A549 (cell line): ENCODE measurements at regions not wholly inside any gene's neighbourhood (a gene's known extent, or its start where the extent isn't known, plus 50 kb on each side); places are given as distances from the start of the nearest gene placed in this dataset.

Source experiments
- ATAC-seq, 2 experiments: fragments of 200-7000 bp in 1 of 2; fragments of >200 bp in 1 of 2; cut with Nextera tagmentation in 1 of 2; cut with Tn5 transposase in 1 of 2; 3 replicates each; pipeline versions ENCODE4 v1.8.0 to v1.9.1; 2018 to 2020; ENCODE audit warnings: mild to moderate bottlenecking in 1 of 2, moderate library complexity in 1 of 2
- CTCF ChIA-PET: fragments of 300-600 bp; sonication (Branson Sonifier 250); formaldehyde crosslinking; extraction: SDS; loops from one replicate; lab custom pipeline; 2021; ENCODE audit warnings: antibody characterized with exemption, inconsistent platforms; lab: Yijun Ruan, JAX
- POLR2A ChIA-PET: fragments of 350-600 bp; formaldehyde crosslinking; extraction: SDS; loops from one replicate; lab custom pipeline; 2021; ENCODE audit warnings: antibody characterized with exemption, inconsistent platforms; lab: Yijun Ruan, JAX
- DNase-seq, 2 experiments: peaks; one replicate each; pipeline versions ENCODE4 v3.0.0 to v3.0.0-alpha.2; 2011 to 2016; ENCODE audit warnings: low read depth in 1 of 2, low spot score in 1 of 2
- FAIRE-seq: peaks from 2 replicates; lab custom pipeline; 2011; peaks lifted over from hg19 to GRCh38; lab: Jason Lieb, UNC
- H3K27ac ChIP-seq, 2 experiments: fragments of >200 bp; sonication (Bioruptor Twin); formaldehyde crosslinking; 3 replicates each; pipeline ENCODE4 v1.5.1; 2016 to 2017
- H3K4me1 ChIP-seq: fragments of >200 bp; sonication (Bioruptor Twin); formaldehyde crosslinking; 3 replicates; pipeline ENCODE4 v1.6.1; 2016
- H3K4me2 ChIP-seq: fragments of >200 bp; sonication (Bioruptor Twin); formaldehyde crosslinking; 3 replicates; pipeline ENCODE4 v1.6.1; 2016
- H3K4me3 ChIP-seq: fragments of >200 bp; sonication (Bioruptor Twin); formaldehyde crosslinking; 3 replicates; pipeline ENCODE4 v1.5.1; 2016
- H3K9me3 ChIP-seq: fragments of >200 bp; sonication (Bioruptor Twin); formaldehyde crosslinking; 3 replicates; pipeline ENCODE4 v1.6.1; 2016
- CEBPB ChIP-seq, 2 experiments: fragments of >200 bp in 1 of 2; sonication (Bioruptor Twin) in 1 of 2; formaldehyde crosslinking in 1 of 2; IDR thresholded peaks; 2 replicates each; pipeline ENCODE4 v1.6.1; 2012 to 2016
- CHD2 ChIP-seq: fragments of 150-350 bp; IDR thresholded peaks from 2 replicates; pipeline ENCODE4 v1.6.1; 2014; ENCODE audit warnings: low read length; ENCODE audit not compliant: partially characterized antibody
- FOSL2 ChIP-seq, 2 experiments: fragments of 450-650 bp in 1 of 2; fragments of >200 bp in 1 of 2; sonication (Bioruptor Twin) in 1 of 2; formaldehyde crosslinking; IDR thresholded peaks; 2 replicates each; pipeline versions ENCODE4 v1.5.0 to v1.6.1; 2016 to 2020; ENCODE audit warnings: mild to moderate bottlenecking in 1 of 2, moderate library complexity in 1 of 2
- FOXS1 ChIP-seq: fragments of 250-450 bp; sonication (Bioruptor Pico); IDR thresholded peaks from 2 replicates; pipeline ENCODE4 v1.5.0; 2020; ENCODE audit warnings: mild to moderate bottlenecking, moderate library complexity
- HEYL ChIP-seq: fragments of 250-450 bp; sonication (Bioruptor Pico); IDR thresholded peaks from 2 replicates; pipeline ENCODE4 v1.8.0; 2021; ENCODE audit warnings: mild to moderate bottlenecking, moderate library complexity
- HOXB13 ChIP-seq: fragments of 250-450 bp; sonication (Bioruptor Pico); IDR thresholded peaks from 2 replicates; pipeline ENCODE4 v1.5.0; 2020; ENCODE audit warnings: low read depth, mild to moderate bottlenecking, moderate library complexity
- JUN ChIP-seq, 2 experiments: fragments of >200 bp; sonication (Bioruptor Twin); formaldehyde crosslinking; IDR thresholded peaks; 2 replicates in 1 of 2; 3 replicates in 1 of 2; pipeline ENCODE4 v1.6.1; 2016 to 2017
- MAZ ChIP-seq: fragments of 150-350 bp; IDR thresholded peaks from 2 replicates; pipeline ENCODE4 v1.6.1; 2014; ENCODE audit warnings: antibody characterized with exemption, low read depth, low read length, borderline replicate concordance
- NFE2L2 ChIP-seq: fragments of 150-350 bp; conservative IDR thresholded peaks from 2 replicates; pipeline ENCODE4 v1.6.1; 2014; ENCODE audit warnings: low read length
- PHF8 ChIP-seq: fragments of 200-600 bp; sonication (generic); IDR thresholded peaks from 2 replicates; pipeline ENCODE4 v1.6.1; 2016; ENCODE audit warnings: low read depth, mild to moderate bottlenecking, antibody characterized with exemption, moderate library complexity, borderline replicate concordance
- RAD21 ChIP-seq, 2 experiments: fragments of >200 bp in 1 of 2; sonication (Bioruptor Twin) in 1 of 2; formaldehyde crosslinking in 1 of 2; IDR thresholded peaks in 1 of 2; conservative IDR thresholded peaks in 1 of 2; 2 replicates in 1 of 2; 3 replicates in 1 of 2; pipeline ENCODE4 v1.6.1; 2012 to 2018; ENCODE audit warnings: inconsistent platforms in 1 of 2
- RCOR1 ChIP-seq: fragments of 150-350 bp; IDR thresholded peaks from 2 replicates; pipeline ENCODE4 v1.6.1; 2014; ENCODE audit warnings: antibody characterized with exemption, low read length, low read depth
- RNF2 ChIP-seq: fragments of 200-600 bp; sonication (generic); IDR thresholded peaks from 2 replicates; pipeline ENCODE4 v1.6.1; 2016; ENCODE audit warnings: low read depth, mild to moderate bottlenecking, antibody characterized with exemption, moderate library complexity, borderline replicate concordance
- TP53 ChIP-seq: fragments of 250-450 bp; sonication (Bioruptor Pico); IDR thresholded peaks from 2 replicates; pipeline ENCODE4 v1.5.0; 2021; ENCODE audit warnings: mild to moderate bottlenecking, moderate library complexity
- ZC3H11A ChIP-seq: fragments of 450-650 bp; IDR thresholded peaks from 2 replicates; pipeline ENCODE4 v1.6.1; 2014; ENCODE audit warnings: antibody characterized with exemption, mild to moderate bottlenecking
- WGBS: methylation state at CpG from one replicate; pipeline ENCODE4 v1.1.6; 2017; ENCODE audit errors: missing lambda C conversion rate; 5-methylcytosine and 5-hydroxymethylcytosine counted together
- TF ChIP-seq, protein P1 (sequence below): IDR thresholded peaks from 2 replicates; pipeline ENCODE4 v1.6.1; 2012
- TF ChIP-seq, protein P2 (sequence below): IDR thresholded peaks from 2 replicates; pipeline ENCODE4 v1.6.1; 2012
- TF ChIP-seq, protein P3 (sequence below): fragments of 450-650 bp; IDR thresholded peaks from 2 replicates; pipeline ENCODE4 v1.6.1; 2014; ENCODE audit warnings: antibody characterized with exemption
- TF ChIP-seq, protein P4 (sequence below): IDR thresholded peaks from 2 replicates; pipeline ENCODE4 v1.6.1; 2012; ENCODE audit warnings: low read depth, borderline replicate concordance
- TF ChIP-seq, protein P5 (sequence below): fragments of 250-450 bp; sonication (Bioruptor Pico); IDR thresholded peaks from 2 replicates; pipeline ENCODE4 v1.5.0; 2021; ENCODE audit warnings: mild to moderate bottlenecking, moderate library complexity, borderline replicate concordance
- TF ChIP-seq, protein P6 (sequence below): fragments of 250-450 bp; sonication (Bioruptor Pico); IDR thresholded peaks from 2 replicates; pipeline ENCODE4 v1.5.0; 2020; ENCODE audit warnings: low read depth, mild to moderate bottlenecking, moderate library complexity

DNA sequence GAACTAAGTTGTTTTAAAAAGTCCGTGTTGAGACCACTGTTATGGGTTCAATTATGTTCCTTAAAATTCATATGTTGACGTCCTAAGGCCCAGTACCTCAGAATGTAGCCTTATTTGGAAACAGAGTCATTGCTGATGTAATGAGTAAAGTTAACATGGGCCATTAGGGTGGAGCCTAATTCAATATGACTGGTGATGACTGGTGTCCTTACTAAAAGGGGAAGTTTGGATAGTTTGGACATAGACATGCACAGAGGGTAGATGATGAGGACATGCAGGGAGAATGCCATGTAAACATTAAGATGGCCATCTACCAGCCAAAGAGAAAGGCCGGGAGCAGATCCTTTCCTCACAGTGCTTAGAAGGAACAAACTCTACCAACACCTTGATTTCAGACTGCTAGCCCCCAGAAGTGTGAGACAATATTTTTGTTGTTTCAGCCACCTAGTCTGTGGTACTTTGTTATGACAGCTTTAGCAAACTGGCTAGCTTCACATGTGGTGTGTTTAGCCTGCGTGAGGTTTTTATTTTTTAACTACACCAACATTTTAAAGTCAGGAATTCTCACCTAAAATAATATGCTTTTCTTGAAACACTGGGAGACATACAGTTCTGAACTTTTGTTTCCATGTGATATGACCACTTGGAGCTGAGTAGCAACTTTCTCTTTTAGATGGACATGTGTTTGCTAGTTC is 135.3 kb downstream of the YIPF5 start:
- Histone ChIP-seq H3K4me3 (no peak overlapping the region), H3K4me1 (no peaks in the 10 kb centered on the region), H3K9me3 (no peaks in the 10 kb centered on the region)
- FAIRE-seq, result no peak
- no peak for ATAC-seq
- WGBS, result 60% methylated on average over 4 of the region's 4 CpGs
- TF ChIP-seq HEYL (CRISPR knock-in tag), result no peak
- TF ChIP-seq, protein P1, sequence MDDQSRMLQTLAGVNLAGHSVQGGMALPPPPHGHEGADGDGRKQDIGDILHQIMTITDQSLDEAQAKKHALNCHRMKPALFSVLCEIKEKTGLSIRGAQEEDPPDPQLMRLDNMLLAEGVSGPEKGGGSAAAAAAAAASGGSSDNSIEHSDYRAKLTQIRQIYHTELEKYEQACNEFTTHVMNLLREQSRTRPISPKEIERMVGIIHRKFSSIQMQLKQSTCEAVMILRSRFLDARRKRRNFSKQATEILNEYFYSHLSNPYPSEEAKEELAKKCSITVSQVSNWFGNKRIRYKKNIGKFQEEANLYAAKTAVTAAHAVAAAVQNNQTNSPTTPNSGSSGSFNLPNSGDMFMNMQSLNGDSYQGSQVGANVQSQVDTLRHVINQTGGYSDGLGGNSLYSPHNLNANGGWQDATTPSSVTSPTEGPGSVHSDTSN, result no peak
- TF ChIP-seq PHF8, result no peak
- TF ChIP-seq, protein P2, sequence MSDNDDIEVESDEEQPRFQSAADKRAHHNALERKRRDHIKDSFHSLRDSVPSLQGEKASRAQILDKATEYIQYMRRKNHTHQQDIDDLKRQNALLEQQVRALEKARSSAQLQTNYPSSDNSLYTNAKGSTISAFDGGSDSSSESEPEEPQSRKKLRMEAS, result no peak
- TF ChIP-seq CEBPB (IDR thresholded peaks at IDR 0.05), result no peak
- TF ChIP-seq RNF2, result no peak
- TF ChIP-seq RAD21 (conservative IDR thresholded peaks at IDR 0.05 in 1 of 2, IDR thresholded peaks at IDR 0.05 in 1 of 2), result no peak
- TF ChIP-seq, protein P3, sequence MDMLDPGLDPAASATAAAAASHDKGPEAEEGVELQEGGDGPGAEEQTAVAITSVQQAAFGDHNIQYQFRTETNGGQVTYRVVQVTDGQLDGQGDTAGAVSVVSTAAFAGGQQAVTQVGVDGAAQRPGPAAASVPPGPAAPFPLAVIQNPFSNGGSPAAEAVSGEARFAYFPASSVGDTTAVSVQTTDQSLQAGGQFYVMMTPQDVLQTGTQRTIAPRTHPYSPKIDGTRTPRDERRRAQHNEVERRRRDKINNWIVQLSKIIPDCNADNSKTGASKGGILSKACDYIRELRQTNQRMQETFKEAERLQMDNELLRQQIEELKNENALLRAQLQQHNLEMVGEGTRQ, result no peak
- no peak for TF ChIP-seq FOXS1
- TF ChIP-seq CHD2, result no peak
- TF ChIP-seq, protein P4, sequence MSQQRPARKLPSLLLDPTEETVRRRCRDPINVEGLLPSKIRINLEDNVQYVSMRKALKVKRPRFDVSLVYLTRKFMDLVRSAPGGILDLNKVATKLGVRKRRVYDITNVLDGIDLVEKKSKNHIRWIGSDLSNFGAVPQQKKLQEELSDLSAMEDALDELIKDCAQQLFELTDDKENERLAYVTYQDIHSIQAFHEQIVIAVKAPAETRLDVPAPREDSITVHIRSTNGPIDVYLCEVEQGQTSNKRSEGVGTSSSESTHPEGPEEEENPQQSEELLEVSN, result no peak
- TF ChIP-seq, protein P5, sequence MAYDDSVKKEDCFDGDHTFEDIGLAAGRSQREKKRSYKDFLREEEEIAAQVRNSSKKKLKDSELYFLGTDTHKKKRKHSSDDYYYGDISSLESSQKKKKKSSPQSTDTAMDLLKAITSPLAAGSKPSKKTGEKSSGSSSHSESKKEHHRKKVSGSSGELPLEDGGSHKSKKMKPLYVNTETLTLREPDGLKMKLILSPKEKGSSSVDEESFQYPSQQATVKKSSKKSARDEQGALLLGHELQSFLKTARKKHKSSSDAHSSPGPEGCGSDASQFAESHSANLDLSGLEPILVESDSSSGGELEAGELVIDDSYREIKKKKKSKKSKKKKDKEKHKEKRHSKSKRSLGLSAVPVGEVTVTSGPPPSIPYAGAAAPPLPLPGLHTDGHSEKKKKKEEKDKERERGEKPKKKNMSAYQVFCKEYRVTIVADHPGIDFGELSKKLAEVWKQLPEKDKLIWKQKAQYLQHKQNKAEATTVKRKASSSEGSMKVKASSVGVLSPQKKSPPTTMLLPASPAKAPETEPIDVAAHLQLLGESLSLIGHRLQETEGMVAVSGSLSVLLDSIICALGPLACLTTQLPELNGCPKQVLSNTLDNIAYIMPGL (CRISPR knock-in tag), result no peak
- TF ChIP-seq JUN (IDR thresholded peaks at IDR 0.05), result no peak
- no peak for TF ChIP-seq TP53 (CRISPR knock-in tag)
- TF ChIP-seq, protein P6, sequence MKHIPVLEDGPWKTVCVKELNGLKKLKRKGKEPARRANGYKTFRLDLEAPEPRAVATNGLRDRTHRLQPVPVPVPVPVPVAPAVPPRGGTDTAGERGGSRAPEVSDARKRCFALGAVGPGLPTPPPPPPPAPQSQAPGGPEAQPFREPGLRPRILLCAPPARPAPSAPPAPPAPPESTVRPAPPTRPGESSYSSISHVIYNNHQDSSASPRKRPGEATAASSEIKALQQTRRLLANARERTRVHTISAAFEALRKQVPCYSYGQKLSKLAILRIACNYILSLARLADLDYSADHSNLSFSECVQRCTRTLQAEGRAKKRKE (CRISPR knock-in tag), result no peak
- TF ChIP-seq FOSL2 (IDR thresholded peaks at IDR 0.05), result no peak
- TF ChIP-seq FOSL2 (CRISPR knock-in tag; IDR thresholded peaks at IDR 0.05), result no peak
- TF ChIP-seq HOXB13 (CRISPR knock-in tag), result no peak
- no peak for TF ChIP-seq ZC3H11A
- TF ChIP-seq MAZ, result no peak
- TF ChIP-seq NFE2L2, result no peak
- TF ChIP-seq, all 56 proteins: peak for 0
- Histone ChIP-seq H3K4me2 (no peak overlapping the region), H3K27ac (no peak overlapping the region)
- ChIA-PET CTCF (no interaction called here), POLR2A (no interaction called here)
- no peak for DNase-seq

DNA sequence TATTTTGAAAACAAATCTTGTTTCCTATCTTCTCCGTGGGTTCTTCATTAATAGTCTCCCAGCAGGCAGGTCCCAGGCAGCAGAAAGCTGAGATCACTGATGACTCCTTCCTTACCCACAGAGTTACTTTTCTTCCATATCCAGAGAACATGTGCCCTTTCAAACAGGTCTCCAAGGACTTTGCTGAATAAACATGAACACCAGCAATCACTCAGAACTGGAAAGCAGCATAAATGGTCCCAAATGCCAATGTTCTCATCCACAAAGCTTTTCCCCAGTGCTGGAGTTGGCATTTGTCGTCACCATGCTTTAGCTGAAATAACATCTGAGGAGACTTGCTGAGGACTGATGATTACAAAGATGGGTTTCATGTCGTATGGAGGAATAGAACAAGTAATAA is 134.0 kb downstream of the YIPF5 start:
- no peak for FAIRE-seq
- no peak for DNase-seq
- ChIA-PET CTCF (no interaction called here), POLR2A (no interaction called here)
- no peak overlapping the region for H3K27ac ChIP-seq
- no peak for TF ChIP-seq RCOR1
- H3K9me3 ChIP-seq, result no peaks in the 10 kb centered on the region
- H3K4me1 ChIP-seq, result no peaks in the 10 kb centered on the region
- H3K4me2 ChIP-seq, result no peak overlapping the region
- ATAC-seq, result no peak
- no peak overlapping the region for H3K4me3 ChIP-seq
- WGBS, result 49% methylated on average over 3 of the region's 3 CpGs
